ENCODE measurements at regions not wholly inside any gene's neighbourhood (a gene's known extent, or its start where the extent isn't known, plus 50 kb on each side); places are given as distances from the start of the nearest gene placed in this dataset.
"Not testable (repeated sequence)": the region's sequence is repeated elsewhere in the genome, so short reads cannot be mapped to it uniquely, and the experiment has no call there.

DNA sequence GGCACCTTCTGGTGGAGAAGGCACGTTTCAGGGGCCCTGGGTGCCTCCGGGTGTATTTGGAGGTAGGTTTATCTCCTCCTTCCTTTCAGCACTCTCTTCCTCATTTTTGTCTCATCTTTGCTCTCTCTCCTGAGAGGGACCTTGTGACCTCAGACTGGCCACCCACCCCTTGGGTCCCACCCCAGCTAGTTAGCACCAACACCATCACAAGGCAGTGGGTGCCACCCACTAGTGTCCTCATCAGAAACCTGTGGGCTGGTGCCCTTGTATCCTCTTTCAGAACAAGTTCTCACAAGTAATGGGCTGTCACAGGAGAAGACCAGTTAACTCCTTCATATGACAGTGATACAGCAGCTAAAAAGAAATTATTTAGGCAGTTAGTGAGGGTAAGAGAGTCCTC is 196.4 kb downstream of the UXS1 start:
- no peak for FAIRE-seq
- no peak overlapping the region for H3K9ac ChIP-seq (ENCODE audit: control insufficient read depth, extremely low read depth, insufficient read depth, low read length)
- dilution Hi-C loops (cut with MboI; ENCODE audit: extremely low pct_ligation_motif_present, low sequenced_read_pairs), result no loop called here
- no peak overlapping the region for H3K27ac ChIP-seq (ENCODE audit: control insufficient read depth, insufficient read depth, low read length)
- H3K36me3 ChIP-seq (ENCODE audit: control insufficient read depth in 2 of 2, extremely low read depth in 1 of 2, insufficient read depth in 2 of 2, low read length in 2 of 2), result no peaks in the 10 kb centered on the region
- H3K9me3 ChIP-seq (ENCODE audit: control insufficient read depth, low read depth, low read length), result peaks cover 5% of the 10 kb centered on the region
- H2AFZ ChIP-seq (ENCODE audit: control insufficient read depth, low read length), result no peak overlapping the region
- no peak overlapping the region for H3K4me3 ChIP-seq (ENCODE audit: control insufficient read depth in 2 of 3, extremely low read depth in 1 of 3, insufficient read depth in 2 of 3, low read depth in 1 of 3, low read length in 3 of 3)
- H3K9me1 ChIP-seq (ENCODE audit: control insufficient read depth, extremely low read depth, insufficient read depth, low read length), result no peaks in the 10 kb centered on the region
- H3K27me3 ChIP-seq (ENCODE audit: control insufficient read depth, extremely low read depth, insufficient read depth, low read length), result no peaks in the 10 kb centered on the region
- no peaks in the 10 kb centered on the region for H3K4me1 ChIP-seq (ENCODE audit: control insufficient read depth, extremely low read depth, insufficient read depth, low read length)
- DNase-seq (ENCODE audit: low read depth, low spot score), result no peak
- TF ChIP-seq EZH2 (IDR thresholded peaks at IDR 0.05; ENCODE audit: low read length), result no peak
- TF ChIP-seq, protein P1, sequence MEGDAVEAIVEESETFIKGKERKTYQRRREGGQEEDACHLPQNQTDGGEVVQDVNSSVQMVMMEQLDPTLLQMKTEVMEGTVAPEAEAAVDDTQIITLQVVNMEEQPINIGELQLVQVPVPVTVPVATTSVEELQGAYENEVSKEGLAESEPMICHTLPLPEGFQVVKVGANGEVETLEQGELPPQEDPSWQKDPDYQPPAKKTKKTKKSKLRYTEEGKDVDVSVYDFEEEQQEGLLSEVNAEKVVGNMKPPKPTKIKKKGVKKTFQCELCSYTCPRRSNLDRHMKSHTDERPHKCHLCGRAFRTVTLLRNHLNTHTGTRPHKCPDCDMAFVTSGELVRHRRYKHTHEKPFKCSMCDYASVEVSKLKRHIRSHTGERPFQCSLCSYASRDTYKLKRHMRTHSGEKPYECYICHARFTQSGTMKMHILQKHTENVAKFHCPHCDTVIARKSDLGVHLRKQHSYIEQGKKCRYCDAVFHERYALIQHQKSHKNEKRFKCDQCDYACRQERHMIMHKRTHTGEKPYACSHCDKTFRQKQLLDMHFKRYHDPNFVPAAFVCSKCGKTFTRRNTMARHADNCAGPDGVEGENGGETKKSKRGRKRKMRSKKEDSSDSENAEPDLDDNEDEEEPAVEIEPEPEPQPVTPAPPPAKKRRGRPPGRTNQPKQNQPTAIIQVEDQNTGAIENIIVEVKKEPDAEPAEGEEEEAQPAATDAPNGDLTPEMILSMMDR (optimal IDR thresholded peaks at IDR 0.05 in 1 of 3, IDR thresholded peaks at IDR 0.05 in 1 of 3, conservative IDR thresholded peaks at IDR 0.05 in 1 of 3; ENCODE audit: extremely low read depth in 1 of 3, insufficient read depth in 2 of 3, low read length in 3 of 3), result no peak
- H4K20me1 ChIP-seq (ENCODE audit: control insufficient read depth, extremely low read depth, insufficient read depth, low read length), result no peaks in the 10 kb centered on the region
- H3K79me2 ChIP-seq (ENCODE audit: control insufficient read depth, insufficient read depth, low read length), result no peaks in the 10 kb centered on the region
- H3K4me2 ChIP-seq (ENCODE audit: control insufficient read depth, extremely low read depth, insufficient read depth, low read depth, low read length), result no peak overlapping the region

DNA sequence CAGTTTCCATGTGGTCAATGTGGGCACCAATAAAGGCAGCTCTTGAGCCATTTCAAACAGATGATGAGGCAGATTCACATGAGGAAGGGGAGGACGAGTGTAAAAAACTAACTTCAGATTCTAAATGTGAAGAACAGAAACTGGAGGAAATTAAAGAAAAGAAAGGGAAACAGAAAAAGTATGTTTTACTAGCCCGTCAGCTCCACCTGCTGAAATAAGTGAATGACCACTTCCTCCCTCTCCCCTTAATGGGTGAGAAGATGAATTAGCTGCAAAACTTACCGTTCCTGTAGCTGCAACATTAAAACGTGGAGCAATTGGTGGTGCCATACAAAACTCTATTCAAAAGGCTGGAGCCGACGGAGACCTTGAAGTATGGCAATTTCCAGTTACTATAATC is 203.5 kb downstream of the UXS1 start:
- Histone ChIP-seq H3K36me3 (ENCODE audit: control insufficient read depth in 2 of 2, extremely low read depth in 1 of 2, insufficient read depth in 2 of 2, low read length in 2 of 2) (no peaks in the 10 kb centered on the region), H3K9me1 (ENCODE audit: control insufficient read depth, extremely low read depth, insufficient read depth, low read length) (no peaks in the 10 kb centered on the region), H3K9me3 (ENCODE audit: control insufficient read depth, low read depth, low read length) (peaks cover 11% of the 10 kb centered on the region), H3K27ac (ENCODE audit: control insufficient read depth, insufficient read depth, low read length) (no peak overlapping the region), H3K9ac (ENCODE audit: control insufficient read depth, extremely low read depth, insufficient read depth, low read length) (no peak overlapping the region), H3K27me3 (ENCODE audit: control insufficient read depth, extremely low read depth, insufficient read depth, low read length) (no peaks in the 10 kb centered on the region), H3K4me3 (ENCODE audit: control insufficient read depth in 2 of 3, extremely low read depth in 1 of 3, insufficient read depth in 2 of 3, low read depth in 1 of 3, low read length in 3 of 3) (no peak overlapping the region), H3K4me2 (ENCODE audit: control insufficient read depth, extremely low read depth, insufficient read depth, low read depth, low read length) (no peak overlapping the region), H3K79me2 (ENCODE audit: control insufficient read depth, insufficient read depth, low read length) (no peaks in the 10 kb centered on the region), H4K20me1 (ENCODE audit: control insufficient read depth, extremely low read depth, insufficient read depth, low read length) (no peaks in the 10 kb centered on the region), H3K4me1 (ENCODE audit: control insufficient read depth, extremely low read depth, insufficient read depth, low read length) (no peaks in the 10 kb centered on the region), H2AFZ (ENCODE audit: control insufficient read depth, low read length) (no peak overlapping the region)
- TF ChIP-seq EZH2 (IDR thresholded peaks at IDR 0.05; ENCODE audit: low read length), result no peak
- dilution Hi-C loops (cut with MboI; ENCODE audit: extremely low pct_ligation_motif_present, low sequenced_read_pairs), result no loop called here
- DNase-seq (ENCODE audit: low read depth, low spot score) (no peak), FAIRE-seq (no peak)

DNA sequence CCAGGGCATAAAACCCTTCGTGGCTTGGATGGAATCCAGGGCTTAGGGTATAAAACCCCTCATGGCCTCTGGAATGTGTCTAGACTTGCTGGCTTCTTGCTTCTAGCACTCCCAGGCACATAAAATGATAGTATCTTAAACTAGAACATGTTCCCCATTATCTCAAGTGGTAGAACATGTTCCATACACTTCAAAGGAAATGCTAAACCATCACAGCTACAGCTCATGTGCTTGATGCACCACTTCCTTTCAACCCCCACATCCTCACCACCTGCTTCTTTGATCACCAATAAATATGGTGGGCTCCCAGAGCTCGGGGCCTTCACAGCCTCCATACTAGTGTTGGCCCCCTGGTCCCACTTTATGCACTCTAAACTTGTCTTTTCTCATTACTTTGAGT is 204.3 kb downstream of the UXS1 start:
- H4K20me1 ChIP-seq (ENCODE audit: control insufficient read depth, extremely low read depth, insufficient read depth, low read length); H2AFZ ChIP-seq (ENCODE audit: control insufficient read depth, low read length); H3K4me1 ChIP-seq (ENCODE audit: control insufficient read depth, extremely low read depth, insufficient read depth, low read length); H3K9me1 ChIP-seq (ENCODE audit: control insufficient read depth, extremely low read depth, insufficient read depth, low read length); DNase-seq (ENCODE audit: low read depth, low spot score); H3K4me3 ChIP-seq (ENCODE audit: control insufficient read depth in 2 of 3, extremely low read depth in 1 of 3, insufficient read depth in 2 of 3, low read depth in 1 of 3, low read length in 3 of 3); H3K79me2 ChIP-seq (ENCODE audit: control insufficient read depth, insufficient read depth, low read length); H3K4me2 ChIP-seq (ENCODE audit: control insufficient read depth, extremely low read depth, insufficient read depth, low read depth, low read length); FAIRE-seq; H3K9ac ChIP-seq (ENCODE audit: control insufficient read depth, extremely low read depth, insufficient read depth, low read length); dilution Hi-C loops (cut with MboI; ENCODE audit: extremely low pct_ligation_motif_present, low sequenced_read_pairs); H3K27ac ChIP-seq (ENCODE audit: control insufficient read depth, insufficient read depth, low read length); H3K27me3 ChIP-seq (ENCODE audit: control insufficient read depth, extremely low read depth, insufficient read depth, low read length); H3K9me3 ChIP-seq (ENCODE audit: control insufficient read depth, low read depth, low read length); H3K36me3 ChIP-seq (ENCODE audit: control insufficient read depth in 2 of 2, extremely low read depth in 1 of 2, insufficient read depth in 2 of 2, low read length in 2 of 2): not testable (repeated sequence)
